OCI-LY7 (cell line): ENCODE measurements at regions not wholly inside any gene's neighbourhood (a gene's known extent, or its start where the extent isn't known, plus 50 kb on each side); places are given as distances from the start of the nearest gene placed in this dataset.

Experiments used
- CTCF ChIP-seq: fragments of 200-600 bp; sonication (generic); conservative IDR thresholded peaks from 2 replicates; pipeline ENCODE4 v1.5.1; 2014; ENCODE audit warnings: mild to moderate bottlenecking, antibody characterized with exemption, low read length, moderate library complexity, mixed read lengths
- EZH2phosphoT487 ChIP-seq: fragments of 200-600 bp; sonication (generic); IDR thresholded peaks from 2 replicates; pipeline ENCODE4 v1.6.1; 2018; ENCODE audit warnings: low read depth, borderline replicate concordance, mild to moderate bottlenecking, mixed run types, antibody characterized with exemption, low read length, moderate library complexity, mixed read lengths

DNA sequence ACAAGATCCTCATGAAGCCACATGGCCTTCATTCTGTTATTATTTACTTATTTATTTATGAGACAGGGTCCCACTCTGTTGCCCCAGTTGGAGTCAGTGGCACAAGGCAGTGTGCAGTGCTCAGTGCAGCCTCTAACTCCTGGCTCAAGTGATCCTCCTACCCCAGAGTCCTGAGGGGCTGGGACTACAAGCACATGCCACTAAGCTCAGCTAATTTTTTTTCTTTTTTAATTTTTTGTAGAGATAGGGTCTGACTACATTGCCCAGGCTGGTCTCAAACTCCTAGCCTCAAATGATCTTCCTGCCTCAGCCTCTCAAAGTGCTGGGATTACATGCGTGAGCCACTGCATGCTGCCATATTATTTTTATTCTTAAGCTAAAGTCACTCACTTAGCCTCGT is 241.4 kb downstream of the UQCRFS1 start:
- TF ChIP-seq CTCF (no peak), EZH2phosphoT487 (no peak)
